ENCODE measurements at regions not wholly inside any gene's neighbourhood (a gene's known extent, or its start where the extent isn't known, plus 50 kb on each side); places are given as distances from the start of the nearest gene placed in this dataset.

DNA sequence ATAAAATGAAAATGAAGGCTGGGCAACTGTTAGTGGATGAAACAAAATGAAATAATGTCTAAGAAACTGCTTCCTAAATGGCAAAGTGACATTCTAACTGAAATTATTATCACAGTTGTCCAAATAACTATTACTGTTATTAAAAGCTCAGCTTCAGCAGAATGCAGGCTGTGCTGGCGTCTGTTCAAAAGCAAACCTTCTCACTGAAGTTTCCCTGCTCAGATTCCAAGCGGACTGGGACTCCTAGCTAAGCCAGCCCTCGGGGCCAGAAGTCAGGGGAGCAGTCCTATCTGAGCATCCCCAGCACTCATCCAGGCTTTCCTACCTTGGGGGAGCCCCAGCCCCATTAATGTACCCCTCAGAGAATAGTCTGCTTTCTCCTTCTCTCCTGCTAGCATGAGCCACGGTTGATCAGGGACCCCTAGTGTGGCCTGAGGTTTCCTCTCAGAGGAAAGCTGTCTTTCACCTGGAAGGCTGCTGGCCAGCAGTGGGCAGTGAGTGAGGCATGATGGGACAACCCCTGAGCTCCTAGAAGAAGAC lies 1167.3 kb downstream of the TBC1D22A start:
- TF ChIP-seq, protein P1, sequence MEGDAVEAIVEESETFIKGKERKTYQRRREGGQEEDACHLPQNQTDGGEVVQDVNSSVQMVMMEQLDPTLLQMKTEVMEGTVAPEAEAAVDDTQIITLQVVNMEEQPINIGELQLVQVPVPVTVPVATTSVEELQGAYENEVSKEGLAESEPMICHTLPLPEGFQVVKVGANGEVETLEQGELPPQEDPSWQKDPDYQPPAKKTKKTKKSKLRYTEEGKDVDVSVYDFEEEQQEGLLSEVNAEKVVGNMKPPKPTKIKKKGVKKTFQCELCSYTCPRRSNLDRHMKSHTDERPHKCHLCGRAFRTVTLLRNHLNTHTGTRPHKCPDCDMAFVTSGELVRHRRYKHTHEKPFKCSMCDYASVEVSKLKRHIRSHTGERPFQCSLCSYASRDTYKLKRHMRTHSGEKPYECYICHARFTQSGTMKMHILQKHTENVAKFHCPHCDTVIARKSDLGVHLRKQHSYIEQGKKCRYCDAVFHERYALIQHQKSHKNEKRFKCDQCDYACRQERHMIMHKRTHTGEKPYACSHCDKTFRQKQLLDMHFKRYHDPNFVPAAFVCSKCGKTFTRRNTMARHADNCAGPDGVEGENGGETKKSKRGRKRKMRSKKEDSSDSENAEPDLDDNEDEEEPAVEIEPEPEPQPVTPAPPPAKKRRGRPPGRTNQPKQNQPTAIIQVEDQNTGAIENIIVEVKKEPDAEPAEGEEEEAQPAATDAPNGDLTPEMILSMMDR (IDR thresholded peaks at IDR 0.05), result no peak
- TF ChIP-seq POLR2AphosphoS5 (IDR thresholded peaks at IDR 0.05), result no peak
- no peak for TF ChIP-seq POLR2A (IDR thresholded peaks at IDR 0.05)
- TF ChIP-seq EP300 (IDR thresholded peaks at IDR 0.05), result no peak
